HG03469 (cell line): ENCODE measurements at regions not wholly inside any gene's neighbourhood (a gene's known extent, or its start where the extent isn't known, plus 50 kb on each side); places are given as distances from the start of the nearest gene placed in this dataset.

Source experiments
- ATAC-seq: cut with Tn5 transposase; IDR thresholded peaks from one replicate; pipeline ENCODE4 v1.9.1; 2021; ENCODE audit warnings: mild to moderate bottlenecking, moderate library complexity, moderate number of reproducible peaks; ENCODE audit not compliant: unreplicated experiment

- no peak for ATAC-seq
Observed at GRCh38 chr6:48057601-48058000, 53.4 kb downstream of the PTCHD4 start.

GRCh38 chr6:48048451-48049146, 62.4 kb downstream of the PTCHD4 start:
- no peak for ATAC-seq

- no peak for ATAC-seq
Observed at GRCh38 chr6:48041894-48042293, 69.1 kb downstream of the PTCHD4 start.

- ATAC-seq: no peak
Observed at GRCh38 chr6:48037946-48038345, 73.1 kb downstream of the PTCHD4 start.

GRCh38 chr6:48036316-48036715, 74.7 kb downstream of the PTCHD4 start:
- no peak for ATAC-seq

GRCh38 chr6:48032151-48032550, 78.8 kb downstream of the PTCHD4 start:
- no peak for ATAC-seq

- no peak for ATAC-seq
Observed at GRCh38 chr6:48031711-48032110, 79.3 kb downstream of the PTCHD4 start.

- peak; percentile 92 for ATAC-seq
Observed at GRCh38 chr6:48027704-48028435, 83.1 kb downstream of the PTCHD4 start.

- no peak for ATAC-seq
Observed at GRCh38 chr6:48024956-48025355, 86.0 kb downstream of the PTCHD4 start.

- no peak for ATAC-seq
Observed at GRCh38 chr6:48021904-48022303, 89.1 kb downstream of the PTCHD4 start.

GRCh38 chr6:48016020-48016755, 94.8 kb downstream of the PTCHD4 start:
- ATAC-seq: no peak

GRCh38 chr6:47992809-47993208, 118.2 kb downstream of the PTCHD4 start:
- no peak for ATAC-seq

GRCh38 chr6:47983491-47983890, 127.5 kb downstream of the PTCHD4 start:
- no peak for ATAC-seq

GRCh38 chr6:47977314-47977713, 133.7 kb downstream of the PTCHD4 start:
- ATAC-seq: no peak

- no peak for ATAC-seq
Observed at GRCh38 chr6:47974106-47974505, 136.9 kb downstream of the PTCHD4 start.

GRCh38 chr6:47970826-47971225, 140.2 kb downstream of the PTCHD4 start:
- no peak for ATAC-seq

GRCh38 chr6:47967843-47968242, 143.2 kb downstream of the PTCHD4 start:
- peak; percentile 75 for ATAC-seq

- no peak for ATAC-seq
Observed at GRCh38 chr6:47964969-47965368, 146.0 kb downstream of the PTCHD4 start.

GRCh38 chr6:47952640-47953039, 158.4 kb downstream of the PTCHD4 start:
- no peak for ATAC-seq

- ATAC-seq: no peak
Observed at GRCh38 chr6:47944846-47945245, 163.0 kb downstream of the OPN5 start.

- no peak for ATAC-seq
Observed at GRCh38 chr6:47938405-47938804, 156.6 kb downstream of the OPN5 start.

GRCh38 chr6:47936820-47937219, 155.0 kb downstream of the OPN5 start:
- ATAC-seq: no peak
